ENCODE measurements at regions not wholly inside any gene's neighbourhood (a gene's known extent, or its start where the extent isn't known, plus 50 kb on each side); places are given as distances from the start of the nearest gene placed in this dataset.

DNA sequence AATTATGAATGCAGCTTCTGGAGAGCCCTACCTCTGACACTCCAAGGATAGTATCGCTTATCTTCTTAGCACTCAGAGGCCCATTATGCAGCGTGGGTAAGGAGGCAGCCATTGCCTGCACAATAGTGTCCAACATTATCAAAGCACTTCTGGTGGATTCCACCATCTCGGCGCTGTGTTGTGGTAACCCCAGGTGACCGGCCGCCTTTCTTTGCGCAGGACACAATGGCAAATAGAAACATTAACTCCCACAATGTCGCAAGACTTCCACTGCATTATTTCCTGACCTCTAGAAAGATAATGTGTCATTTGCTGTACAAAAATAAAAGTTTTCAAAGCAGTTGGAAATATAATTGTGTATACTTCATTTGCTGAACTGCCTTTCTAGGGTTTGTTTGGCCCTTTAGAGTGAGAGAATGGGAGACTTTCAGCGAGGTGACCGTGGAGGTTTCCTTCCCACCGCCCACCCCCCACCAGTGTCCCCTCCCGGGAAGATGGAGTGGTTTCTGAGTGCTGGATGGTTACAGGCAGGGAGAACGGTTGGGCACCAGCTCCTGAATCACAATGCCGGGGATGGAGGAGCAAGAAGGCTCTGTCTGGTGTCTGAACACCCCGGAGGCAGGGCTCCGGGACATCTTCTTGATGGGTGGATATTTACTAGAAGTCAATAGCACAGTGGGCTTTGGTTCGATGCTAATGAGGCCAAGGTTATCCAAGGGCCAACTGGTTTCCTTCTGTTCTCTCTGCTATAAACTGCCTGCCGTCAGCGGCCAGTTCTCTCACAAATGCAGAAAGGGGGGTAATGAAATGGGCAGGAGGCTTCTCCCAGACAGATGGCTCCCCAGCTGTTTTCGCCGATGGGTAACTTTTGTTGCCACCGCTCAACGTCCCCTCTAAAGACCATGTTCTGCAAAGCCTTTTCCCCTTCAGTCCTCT is 215.4 kb upstream of the PROX1 start:
- CTCF ChIA-PET = no interaction called here
- DNase-seq = no peak
- POLR2A ChIA-PET (ENCODE audit: unreplicated experiment) = no interaction called here
- no peak for ATAC-seq
- no peaks in the 10 kb centered on the region for H3K9me2 ChIP-seq (replicated peaks; ENCODE audit: low read length)
- no peak overlapping the region for H2AFZ ChIP-seq (ENCODE audit: low read length)
- no peaks in the 10 kb centered on the region for H3K9me3 ChIP-seq (ENCODE audit: low read length)
- no peak overlapping the region for H3K4me3 ChIP-seq (ENCODE audit: low read length)
- no TSS peak for BruUV-seq (replicated peaks)
- no peaks in the 10 kb centered on the region for H4K20me1 ChIP-seq (ENCODE audit: low read length)
- H3K9ac ChIP-seq (ENCODE audit: low read length) = no peak overlapping the region
- no peaks in the 10 kb centered on the region for H3K79me2 ChIP-seq (ENCODE audit: low read length)
- TF ChIP-seq, protein P1, sequence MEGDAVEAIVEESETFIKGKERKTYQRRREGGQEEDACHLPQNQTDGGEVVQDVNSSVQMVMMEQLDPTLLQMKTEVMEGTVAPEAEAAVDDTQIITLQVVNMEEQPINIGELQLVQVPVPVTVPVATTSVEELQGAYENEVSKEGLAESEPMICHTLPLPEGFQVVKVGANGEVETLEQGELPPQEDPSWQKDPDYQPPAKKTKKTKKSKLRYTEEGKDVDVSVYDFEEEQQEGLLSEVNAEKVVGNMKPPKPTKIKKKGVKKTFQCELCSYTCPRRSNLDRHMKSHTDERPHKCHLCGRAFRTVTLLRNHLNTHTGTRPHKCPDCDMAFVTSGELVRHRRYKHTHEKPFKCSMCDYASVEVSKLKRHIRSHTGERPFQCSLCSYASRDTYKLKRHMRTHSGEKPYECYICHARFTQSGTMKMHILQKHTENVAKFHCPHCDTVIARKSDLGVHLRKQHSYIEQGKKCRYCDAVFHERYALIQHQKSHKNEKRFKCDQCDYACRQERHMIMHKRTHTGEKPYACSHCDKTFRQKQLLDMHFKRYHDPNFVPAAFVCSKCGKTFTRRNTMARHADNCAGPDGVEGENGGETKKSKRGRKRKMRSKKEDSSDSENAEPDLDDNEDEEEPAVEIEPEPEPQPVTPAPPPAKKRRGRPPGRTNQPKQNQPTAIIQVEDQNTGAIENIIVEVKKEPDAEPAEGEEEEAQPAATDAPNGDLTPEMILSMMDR (conservative IDR thresholded peaks at IDR 0.05; ENCODE audit: low read depth, low read length) = no peak
- peaks cover 67% of the 10 kb centered on the region for H3K27me3 ChIP-seq (ENCODE audit: low read length)
- H3K4me2 ChIP-seq (ENCODE audit: low read length) = no peak overlapping the region
- H3K27ac ChIP-seq (ENCODE audit: low read length) = no peak overlapping the region
- intact Hi-C loops (cut with micrococcal nuclease) = no loop called here
- H3K4me1 ChIP-seq (ENCODE audit: insufficient read depth, low read length) = no peaks in the 10 kb centered on the region
- no peaks in the 10 kb centered on the region for H3F3A ChIP-seq (ENCODE audit: low read length, unreplicated experiment)
- H3K36me3 ChIP-seq (ENCODE audit: low read depth, low read length) = no peaks in the 10 kb centered on the region

DNA sequence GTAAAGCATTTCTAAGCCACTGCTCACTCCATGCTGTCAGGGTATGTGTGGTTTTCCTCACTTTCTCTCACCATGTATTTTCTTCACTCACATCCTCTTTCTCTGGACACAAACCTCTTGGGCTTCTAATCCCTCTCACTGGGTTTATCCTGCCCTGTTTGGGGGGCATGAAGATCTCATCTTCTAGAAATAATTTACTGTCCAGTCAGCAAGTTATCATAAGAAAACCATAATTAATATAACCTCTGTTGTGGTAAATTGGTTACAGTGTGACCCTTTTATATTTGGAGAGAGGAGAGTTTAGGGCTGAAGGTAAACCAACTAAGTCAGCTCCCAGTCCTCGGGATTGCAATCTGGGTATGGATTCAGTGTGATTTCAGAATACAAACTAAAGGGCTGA is 213.8 kb upstream of the PROX1 start:
- Histone ChIP-seq H3K79me2 (ENCODE audit: low read length) (no peaks in the 10 kb centered on the region), H4K20me1 (ENCODE audit: low read length) (no peaks in the 10 kb centered on the region), H3K9ac (ENCODE audit: low read length) (no peak overlapping the region), H3K27ac (ENCODE audit: low read length) (no peak overlapping the region), H3K36me3 (ENCODE audit: low read depth, low read length) (no peaks in the 10 kb centered on the region), H3K4me1 (ENCODE audit: insufficient read depth, low read length) (peaks cover 4% of the 10 kb centered on the region), H3K4me2 (ENCODE audit: low read length) (no peak overlapping the region), H3K4me3 (ENCODE audit: low read length) (no peak overlapping the region), H3K9me2 (replicated peaks; ENCODE audit: low read length) (no peaks in the 10 kb centered on the region), H3K27me3 (ENCODE audit: low read length) (peaks cover 52% of the 10 kb centered on the region), H3K9me3 (ENCODE audit: low read length) (no peaks in the 10 kb centered on the region), H2AFZ (ENCODE audit: low read length) (no peak overlapping the region), H3F3A (ENCODE audit: low read length, unreplicated experiment) (no peaks in the 10 kb centered on the region)
- ChIA-PET POLR2A (ENCODE audit: unreplicated experiment) (no interaction called here), CTCF (no interaction called here)
- ATAC-seq (no peak), DNase-seq (no peak)
- TF ChIP-seq EZH2 (IDR thresholded peaks at IDR 0.05; ENCODE audit: low read length, unreplicated experiment) (no peak), EZH2phosphoT487 (IDR thresholded peaks at IDR 0.05; ENCODE audit: borderline replicate concordance, low read length) (no peak)
- TF ChIP-seq, protein P1 (conservative IDR thresholded peaks at IDR 0.05; ENCODE audit: low read depth, low read length) = no peak
- intact Hi-C loops (cut with micrococcal nuclease) = no loop called here
- no TSS peak for BruUV-seq (replicated peaks)

GRCh38 chr1:213776969-213777368 is 210.8 kb upstream of the PROX1 start:
- Histone ChIP-seq H3K79me2 (ENCODE audit: low read length) (no peaks in the 10 kb centered on the region), H3K4me1 (ENCODE audit: insufficient read depth, low read length) (peaks cover 14% of the 10 kb centered on the region), H3K9me2 (replicated peaks; ENCODE audit: low read length) (no peaks in the 10 kb centered on the region), H3K36me3 (ENCODE audit: low read depth, low read length) (no peaks in the 10 kb centered on the region), H3K27ac (ENCODE audit: low read length) (no peak overlapping the region), H3F3A (ENCODE audit: low read length, unreplicated experiment) (peaks cover 4% of the 10 kb centered on the region), H2AFZ (ENCODE audit: low read length) (no peak overlapping the region), H3K9ac (ENCODE audit: low read length) (no peak overlapping the region), H3K4me2 (ENCODE audit: low read length) (no peak overlapping the region), H4K20me1 (ENCODE audit: low read length) (no peaks in the 10 kb centered on the region), H3K27me3 (ENCODE audit: low read length) (peaks cover 30% of the 10 kb centered on the region), H3K9me3 (ENCODE audit: low read length) (no peaks in the 10 kb centered on the region), H3K4me3 (ENCODE audit: low read length) (no peak overlapping the region)
- BruUV-seq (replicated peaks) = no TSS peak
- TF ChIP-seq, protein P1 (conservative IDR thresholded peaks at IDR 0.05; ENCODE audit: low read depth, low read length) = no peak
- TF ChIP-seq EZH2 (IDR thresholded peaks at IDR 0.05; ENCODE audit: low read length, unreplicated experiment) (no peak), EZH2phosphoT487 (IDR thresholded peaks at IDR 0.05; ENCODE audit: borderline replicate concordance, low read length) (no peak)
- intact Hi-C loops (cut with micrococcal nuclease) = no loop called here
- DNase-seq (no peak), ATAC-seq (no peak)
- POLR2A ChIA-PET (ENCODE audit: unreplicated experiment) = no interaction called here
- CTCF ChIA-PET = no interaction called here

Data from PC-3 (cell line).